Epithelial cell of proximal tubule (primary cell): ENCODE measurements at regions not wholly inside any gene's neighbourhood (a gene's known extent, or its start where the extent isn't known, plus 50 kb on each side); places are given as distances from the start of the nearest gene placed in this dataset.

Experiments used
- DNase-seq: peaks from one replicate; pipeline ENCODE4 v3.0.0-alpha.2; 2011; ENCODE audit warnings: low read depth
- H3K4me3 ChIP-seq: 2 replicates; pipeline ENCODE4 v1.5.1; 2011; ENCODE audit warnings: low read depth, mild to moderate bottlenecking, low read length
- TF ChIP-seq, protein P1 (sequence below): conservative IDR thresholded peaks from 2 replicates; pipeline ENCODE4 v1.5.1; 2012; ENCODE audit warnings: low read depth, mild to moderate bottlenecking, low read length

DNA sequence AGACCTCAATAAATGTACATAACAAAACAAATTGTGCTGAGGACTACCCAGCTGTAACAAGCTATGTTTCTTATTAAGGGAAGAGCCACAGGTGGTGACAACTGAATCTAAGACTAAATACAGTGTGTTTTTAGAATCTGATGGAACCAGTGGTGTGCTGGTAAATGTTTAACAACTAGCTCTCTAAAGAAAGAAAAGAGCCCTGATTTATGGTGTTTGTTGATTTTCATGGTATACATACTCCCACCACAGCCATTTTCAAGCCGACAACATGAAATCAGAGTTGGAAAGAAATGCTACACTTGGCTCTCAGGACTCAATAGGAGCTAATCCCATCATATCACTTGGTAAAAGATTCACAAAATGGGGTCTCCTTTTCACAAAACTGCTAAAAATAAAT is 89.8 kb upstream of the FNDC3B start:
- no peak for DNase-seq
- TF ChIP-seq, protein P1, sequence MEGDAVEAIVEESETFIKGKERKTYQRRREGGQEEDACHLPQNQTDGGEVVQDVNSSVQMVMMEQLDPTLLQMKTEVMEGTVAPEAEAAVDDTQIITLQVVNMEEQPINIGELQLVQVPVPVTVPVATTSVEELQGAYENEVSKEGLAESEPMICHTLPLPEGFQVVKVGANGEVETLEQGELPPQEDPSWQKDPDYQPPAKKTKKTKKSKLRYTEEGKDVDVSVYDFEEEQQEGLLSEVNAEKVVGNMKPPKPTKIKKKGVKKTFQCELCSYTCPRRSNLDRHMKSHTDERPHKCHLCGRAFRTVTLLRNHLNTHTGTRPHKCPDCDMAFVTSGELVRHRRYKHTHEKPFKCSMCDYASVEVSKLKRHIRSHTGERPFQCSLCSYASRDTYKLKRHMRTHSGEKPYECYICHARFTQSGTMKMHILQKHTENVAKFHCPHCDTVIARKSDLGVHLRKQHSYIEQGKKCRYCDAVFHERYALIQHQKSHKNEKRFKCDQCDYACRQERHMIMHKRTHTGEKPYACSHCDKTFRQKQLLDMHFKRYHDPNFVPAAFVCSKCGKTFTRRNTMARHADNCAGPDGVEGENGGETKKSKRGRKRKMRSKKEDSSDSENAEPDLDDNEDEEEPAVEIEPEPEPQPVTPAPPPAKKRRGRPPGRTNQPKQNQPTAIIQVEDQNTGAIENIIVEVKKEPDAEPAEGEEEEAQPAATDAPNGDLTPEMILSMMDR = no peak
- H3K4me3 ChIP-seq = no peak overlapping the region

DNA sequence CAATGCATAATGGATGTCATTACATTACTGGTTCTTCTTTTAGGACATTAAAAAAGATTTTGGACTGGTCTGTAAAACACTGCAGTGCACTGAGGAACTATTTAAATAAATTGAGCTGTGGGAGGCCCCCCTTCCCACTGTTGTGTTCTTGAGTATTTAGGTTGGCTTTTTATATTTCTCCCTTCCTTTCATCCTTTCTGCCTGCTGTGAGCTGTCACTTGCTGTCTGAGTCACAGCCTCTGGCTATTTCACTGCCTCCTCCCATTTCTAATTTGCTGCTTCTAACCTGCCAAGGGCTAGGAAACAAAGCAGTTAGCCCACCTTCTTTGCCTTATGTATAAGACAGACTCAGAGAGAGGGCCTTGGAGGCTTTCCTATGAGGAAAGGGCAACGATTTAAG is 89.0 kb upstream of the FNDC3B start:
- H3K4me3 ChIP-seq = no peak overlapping the region
- TF ChIP-seq, protein P1 = no peak
- no peak for DNase-seq

DNA sequence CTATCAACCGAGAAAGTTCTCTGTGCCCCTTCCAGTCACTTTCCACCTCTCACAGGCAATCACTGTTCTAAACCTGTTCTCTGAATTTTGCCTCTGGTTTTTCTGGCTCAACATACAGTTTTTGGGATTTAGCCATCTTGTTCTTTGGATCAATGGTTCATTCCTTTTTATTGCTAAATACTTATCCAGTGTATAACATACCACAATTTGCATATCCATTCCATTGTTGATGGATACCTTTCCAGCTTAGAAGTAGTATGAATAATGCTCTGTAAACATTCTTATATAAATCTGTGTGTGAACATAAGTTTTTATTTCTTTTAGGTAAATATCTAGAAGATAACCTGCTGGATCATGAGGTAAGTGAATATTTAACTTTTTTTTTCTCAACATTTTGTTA is 87.8 kb upstream of the FNDC3B start:
- TF ChIP-seq, protein P1 = no peak
- DNase-seq = no peak
- H3K4me3 ChIP-seq = no peak overlapping the region

- TF ChIP-seq, protein P1 = no peak
- no peak overlapping the region for H3K4me3 ChIP-seq
- DNase-seq = no peak
Observed at GRCh38 chr3:171953301-171954022, 85.9 kb upstream of the FNDC3B start.

DNA sequence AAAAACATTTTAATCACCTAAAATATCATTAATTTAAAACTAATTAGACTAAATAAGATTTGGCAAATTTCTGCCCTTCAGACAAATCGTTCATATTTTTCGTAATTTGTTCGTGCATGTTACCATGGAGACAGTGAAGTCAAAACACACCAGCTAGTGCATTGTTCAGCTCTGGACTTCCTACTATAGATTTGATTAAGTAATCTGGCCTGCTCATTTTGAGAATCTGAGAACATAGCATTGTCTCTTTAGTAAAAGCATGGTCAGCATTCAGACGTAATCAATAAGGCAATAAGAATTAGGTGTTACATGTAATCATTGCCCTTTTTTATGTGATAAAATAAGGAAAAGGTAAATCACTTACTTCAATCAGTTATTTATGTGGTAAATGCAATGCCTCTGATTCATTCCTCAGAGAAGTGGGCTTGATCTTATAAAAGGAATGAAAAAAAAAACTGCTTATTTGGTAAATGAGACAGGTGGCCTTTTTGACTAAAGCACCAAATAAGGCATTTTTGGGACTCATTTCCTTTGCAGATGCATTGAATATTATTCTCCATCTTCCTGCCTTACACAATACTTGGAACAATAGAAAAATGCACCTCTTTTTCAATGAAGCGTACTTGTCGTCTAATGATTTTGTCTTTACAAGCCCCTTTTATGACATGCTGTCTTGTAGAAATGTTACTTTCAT is 84.5 kb upstream of the FNDC3B start:
- TF ChIP-seq, protein P1 = no peak
- DNase-seq = no peak
- no peak overlapping the region for H3K4me3 ChIP-seq

GRCh38 chr3:171955598-171955997 is 83.8 kb upstream of the FNDC3B start:
- no peak for DNase-seq
- TF ChIP-seq, protein P1 = no peak
- no peak overlapping the region for H3K4me3 ChIP-seq

DNA sequence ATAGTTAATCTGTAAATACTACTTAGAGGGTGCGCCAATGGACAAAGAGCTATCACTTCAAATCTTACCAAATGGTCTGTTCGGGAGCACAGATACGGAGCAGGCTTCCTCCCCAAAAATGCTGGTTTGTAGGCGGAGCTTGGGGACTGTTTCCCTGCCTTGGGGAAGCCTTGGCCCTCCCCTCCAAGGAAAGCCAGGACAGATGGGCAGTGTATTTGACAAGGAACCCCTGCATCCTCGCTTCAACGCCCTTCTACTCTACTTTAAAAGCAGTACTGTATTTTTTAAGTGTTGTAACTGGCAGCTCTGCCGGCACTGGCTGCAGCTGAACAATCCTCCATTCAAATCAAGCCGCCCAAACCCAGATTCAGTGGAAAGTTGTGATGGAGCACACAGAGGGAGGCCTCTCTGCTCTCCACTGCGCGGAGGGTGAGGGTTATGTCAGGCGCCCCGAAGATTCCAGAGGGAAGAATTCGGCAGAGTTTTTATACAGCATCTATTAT is 83.1 kb upstream of the FNDC3B start:
- DNase-seq = no peak
- TF ChIP-seq, protein P1 = no peak
- H3K4me3 ChIP-seq = no peak overlapping the region
